Activated CD4-positive, alpha-beta T cell treated with anti-CD3 and anti-CD28 coated beads, Interleukin-2, amount 50 U/mL, for 1 hour (primary cell): ENCODE measurements at regions not wholly inside any gene's neighbourhood (a gene's known extent, or its start where the extent isn't known, plus 50 kb on each side); places are given as distances from the start of the nearest gene placed in this dataset.
"Not testable (repeated sequence)": the region's sequence is repeated elsewhere in the genome, so short reads cannot be mapped to it uniquely, and the experiment has no call there.

ENCODE experiments used
- DNase-seq: peaks from one replicate; pipeline ENCODE4 v3.0.0-alpha.2; 2020

DNA sequence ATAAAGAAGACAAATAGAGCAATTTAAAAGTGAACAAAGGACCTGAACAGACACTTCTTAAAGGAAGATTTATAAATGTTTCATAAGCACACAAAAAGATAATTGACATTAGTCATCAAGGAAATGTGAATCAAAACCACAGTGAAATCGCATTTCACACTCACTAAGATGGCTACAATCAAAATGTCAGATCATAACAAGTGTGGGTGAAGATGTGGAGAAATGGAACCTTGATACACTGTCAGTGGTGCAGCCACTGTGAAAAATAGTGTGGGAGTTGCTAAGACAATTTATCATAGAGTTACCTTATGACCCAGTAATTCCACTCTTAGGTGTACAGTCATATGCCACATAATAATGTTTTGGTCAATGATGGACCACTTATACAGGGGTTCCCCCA is 54.5 kb upstream of the HTR4 start:
- no peak for DNase-seq

- DNase-seq = no peak
Observed at GRCh38 chr5:148711961-148712360, 57.6 kb upstream of the HTR4 start.

- DNase-seq = no peak
Observed at GRCh38 chr5:148713735-148714508, 59.6 kb upstream of the HTR4 start.

DNA sequence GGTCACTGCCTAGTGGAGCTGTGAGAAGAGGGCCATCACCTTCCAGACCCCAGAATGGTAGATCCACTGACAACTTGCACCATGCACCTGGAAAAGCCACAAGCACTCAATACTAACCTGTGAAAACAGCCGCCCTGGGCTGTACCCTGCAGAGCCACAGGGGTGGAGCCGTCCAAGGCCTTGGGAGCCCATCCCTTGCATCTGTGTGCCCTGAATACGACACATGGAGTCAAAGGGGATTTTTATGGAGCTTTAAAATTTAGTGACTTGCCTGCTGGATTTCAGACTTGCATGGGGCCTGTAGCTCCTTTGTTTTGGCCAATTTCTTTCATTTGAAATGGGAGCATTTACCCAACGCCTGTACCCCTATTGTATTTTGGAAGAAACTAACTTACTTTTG is 62.4 kb upstream of the HTR4 start:
- DNase-seq = no peak

DNA sequence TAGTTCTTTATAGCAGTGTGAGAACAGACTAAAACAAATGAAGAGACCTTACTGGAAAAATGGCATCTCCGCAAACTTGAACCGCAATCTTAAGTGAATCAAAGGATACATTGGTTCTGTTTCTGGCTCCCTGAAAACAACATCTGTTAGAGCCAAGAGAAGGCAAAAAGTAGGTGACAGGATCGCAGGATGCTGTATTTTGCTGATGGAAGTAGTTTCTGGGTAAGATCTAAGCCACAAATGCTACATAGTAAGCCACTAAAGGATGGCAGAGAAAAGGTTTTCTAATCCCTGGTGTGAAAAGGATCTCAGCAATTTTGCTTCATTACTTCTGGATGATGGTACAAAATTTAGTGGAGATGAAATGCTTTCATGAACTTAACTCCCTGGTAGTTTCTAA is 63.3 kb upstream of the HTR4 start:
- no peak for DNase-seq

GRCh38 chr5:148719605-148720004 is 65.3 kb upstream of the HTR4 start:
- DNase-seq = no peak

- DNase-seq = no peak
Observed at GRCh38 chr5:148720257-148720656, 65.9 kb upstream of the HTR4 start.

- DNase-seq = no peak
Observed at GRCh38 chr5:148723143-148723542, 68.8 kb upstream of the HTR4 start.

GRCh38 chr5:148725675-148726074 is 71.3 kb upstream of the HTR4 start:
- DNase-seq = no peak

GRCh38 chr5:148729182-148729581 is 74.9 kb upstream of the HTR4 start:
- DNase-seq = no peak

GRCh38 chr5:148730270-148730669 is 75.9 kb upstream of the HTR4 start:
- no peak for DNase-seq

GRCh38 chr5:148730942-148731898 is 76.9 kb upstream of the HTR4 start:
- DNase-seq = peak; percentile 59

GRCh38 chr5:148732692-148733091 is 78.4 kb upstream of the HTR4 start:
- DNase-seq = no peak

DNA sequence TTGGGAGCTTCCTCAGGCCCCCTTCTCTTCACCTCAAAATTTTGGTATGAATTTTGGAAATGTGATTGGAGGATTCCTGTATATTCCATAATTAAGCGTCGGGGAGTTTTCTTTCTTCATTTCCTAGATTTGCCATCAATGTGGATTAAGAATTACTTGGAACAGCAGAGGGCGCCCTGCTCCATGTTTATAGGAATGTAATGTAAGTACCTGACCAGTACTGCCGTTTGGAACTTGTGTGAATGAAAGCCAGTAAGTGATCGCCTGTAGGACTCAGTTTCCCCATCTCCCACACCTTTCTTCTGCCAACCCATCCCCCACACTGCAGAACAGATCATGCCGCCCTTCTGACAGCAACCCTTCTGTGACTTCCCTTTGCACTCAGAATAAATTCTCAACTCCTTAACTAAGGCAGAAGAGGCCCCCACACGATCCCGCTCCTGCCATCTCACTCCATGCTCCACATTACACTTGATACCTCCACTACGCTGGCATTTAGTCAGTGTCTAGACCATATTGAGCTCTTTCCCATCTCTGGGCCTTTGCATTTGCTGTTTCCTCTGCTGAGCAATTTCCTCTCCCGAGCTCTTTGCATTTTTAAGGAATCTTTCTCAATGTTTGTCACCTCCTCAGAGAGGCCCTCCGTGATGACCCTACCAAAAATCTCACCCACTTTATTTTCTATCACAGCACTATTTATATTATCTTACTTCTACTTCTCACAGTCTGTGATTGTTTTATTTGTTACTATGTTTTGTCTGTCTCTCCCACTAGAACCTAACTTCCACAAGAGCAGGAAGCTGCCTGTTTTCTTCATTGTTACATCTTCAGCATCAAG is 79.5 kb upstream of the HTR4 start:
- DNase-seq = peak; percentile 67

- no peak for DNase-seq
Observed at GRCh38 chr5:148734518-148734917, 80.2 kb upstream of the HTR4 start.

GRCh38 chr5:148735301-148735835 is 81.0 kb upstream of the HTR4 start:
- no peak for DNase-seq

GRCh38 chr5:148739023-148739422 is 84.7 kb upstream of the HTR4 start:
- no peak for DNase-seq

DNA sequence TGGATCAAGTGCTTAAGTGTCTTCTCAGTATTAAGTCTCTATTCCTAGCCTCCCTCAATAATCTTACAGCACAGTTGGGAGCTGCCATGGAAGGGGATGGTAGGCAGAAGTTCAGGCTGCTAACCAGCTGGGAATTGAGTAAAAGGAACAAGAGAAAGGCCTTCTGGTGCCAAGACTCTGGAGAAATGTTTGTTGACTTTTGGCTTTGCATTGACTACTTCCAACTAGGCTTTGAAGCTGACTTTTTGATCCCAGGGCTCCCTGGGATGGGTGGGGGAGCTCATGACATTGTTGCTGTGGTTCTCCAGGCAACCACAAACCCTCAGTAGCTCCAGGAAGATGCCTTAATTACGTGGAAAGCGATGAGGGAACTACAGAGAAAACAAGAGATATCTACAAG is 85.2 kb upstream of the HTR4 start:
- no peak for DNase-seq

DNA sequence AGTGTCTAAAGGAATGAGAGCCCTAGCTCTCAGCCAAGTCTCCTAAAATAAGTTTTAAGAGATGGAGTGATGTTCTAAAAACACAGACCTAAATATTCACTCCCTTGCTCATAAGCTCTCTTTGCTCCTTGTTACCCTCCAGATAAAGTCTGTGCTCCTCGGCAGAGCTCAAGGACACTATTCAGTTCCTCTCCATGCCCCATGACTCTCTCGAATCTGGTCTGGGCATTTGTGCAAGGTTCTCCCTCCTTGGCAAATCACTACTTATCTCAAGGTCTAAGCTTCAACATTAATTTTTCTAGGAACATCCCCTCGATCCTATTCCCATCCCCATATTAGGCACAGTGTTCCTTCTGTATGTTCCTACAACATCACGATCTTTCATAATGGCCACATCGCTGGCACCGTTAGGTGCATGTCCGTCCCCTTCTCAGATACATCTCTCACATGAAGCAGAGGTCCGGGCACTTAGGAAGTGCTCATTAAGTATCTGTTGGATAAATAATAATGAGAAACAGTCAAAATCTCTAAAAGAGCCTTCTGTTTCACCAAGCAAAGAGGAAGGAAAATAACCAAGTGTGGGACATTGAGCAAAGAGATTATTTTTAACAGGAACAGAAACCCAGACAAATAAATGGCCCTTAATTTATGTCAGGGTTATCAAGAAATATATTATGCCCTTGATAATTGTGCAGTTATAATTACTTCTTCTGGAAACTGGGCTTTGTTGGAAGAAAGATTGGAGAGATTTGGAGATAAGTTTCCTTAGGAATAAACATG is 85.9 kb upstream of the HTR4 start:
- DNase-seq = no peak

GRCh38 chr5:148740966-148741742 is 85.3 kb upstream of the ADRB2 start:
- DNase-seq = no peak

DNA sequence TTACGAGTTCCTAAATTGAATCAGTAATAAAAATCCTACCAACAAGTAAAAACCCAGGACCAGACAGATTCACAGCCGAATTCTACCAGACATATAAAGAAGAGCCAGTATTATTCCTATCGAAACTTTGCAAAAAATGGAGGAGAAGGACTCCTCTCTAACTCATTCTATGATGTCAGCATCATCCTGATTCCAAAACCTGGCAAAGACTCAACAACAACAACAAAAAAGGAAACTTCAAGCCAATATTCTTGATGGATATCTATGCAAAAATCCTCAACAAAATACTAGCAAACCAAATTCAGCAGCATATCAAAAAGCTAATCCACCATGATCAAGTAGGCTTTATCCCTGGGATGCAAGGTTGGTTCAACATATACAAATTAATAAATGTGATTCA is 84.6 kb upstream of the ADRB2 start:
- not testable (repeated sequence) for DNase-seq
